ENCODE measurements at regions not wholly inside any gene's neighbourhood (a gene's known extent, or its start where the extent isn't known, plus 50 kb on each side); places are given as distances from the start of the nearest gene placed in this dataset.

DNA sequence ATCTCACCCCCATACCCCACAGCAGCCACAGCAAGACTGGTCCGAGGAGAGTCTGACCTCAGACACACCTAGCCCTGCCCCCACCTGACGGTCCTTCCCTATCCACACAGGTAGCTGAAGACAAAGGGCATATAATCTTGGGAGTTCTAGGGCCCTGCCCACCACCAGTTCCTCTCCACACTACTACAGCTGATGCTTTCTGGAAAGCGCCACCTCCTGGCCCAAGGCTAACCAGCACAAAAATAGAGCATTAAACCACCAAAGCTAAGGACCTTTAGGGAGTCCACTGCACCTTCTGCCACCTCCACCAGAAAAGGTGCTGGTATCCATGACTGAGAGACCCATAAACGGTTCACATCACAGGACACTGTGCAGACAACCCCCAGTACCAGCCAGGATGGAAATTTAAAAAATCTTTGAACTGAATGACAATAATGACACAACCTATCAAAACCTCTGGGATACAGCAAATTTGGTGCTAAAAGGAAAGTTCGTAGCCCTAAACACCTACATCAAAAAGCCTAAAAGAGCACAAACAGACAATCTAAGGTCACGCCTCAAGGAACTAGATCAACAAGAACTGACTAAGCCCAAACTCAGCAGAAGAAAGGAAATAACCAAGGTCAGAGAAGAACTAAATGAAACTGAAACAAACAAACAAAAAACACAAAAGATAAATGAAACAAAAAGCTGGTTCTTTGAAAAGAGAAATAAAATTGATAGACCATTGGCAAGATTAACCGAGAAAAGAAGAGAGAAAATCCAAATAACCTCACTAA, 122.1 kb upstream of the TPRG1 start:
- no peak for DNase-seq (ENCODE audit: low spot score)
- Histone ChIP-seq H3K27ac (ENCODE audit: extremely low read length, insufficient read depth, low read length) (no peak overlapping the region), H3K9ac (ENCODE audit: insufficient read depth, low read depth, low read length) (no peak overlapping the region), H3K4me3 (replicated peaks in 1 of 3; ENCODE audit: insufficient read depth in 1 of 3, low read depth in 2 of 3, low read length in 3 of 3) (no peak overlapping the region), H4K20me1 (ENCODE audit: insufficient read depth, low read length) (no peaks in the 10 kb centered on the region), H3K4me2 (ENCODE audit: low read depth, low read length) (peak overlapping the region; percentile 36; the same call in 1 of the 2 replicates), H3K36me3 (replicated peaks in 1 of 2; ENCODE audit: control insufficient read depth in 1 of 2, insufficient read depth in 2 of 2, low read length in 2 of 2) (no peaks in the 10 kb centered on the region), H3K27me3 (ENCODE audit: control insufficient read depth in 1 of 2, insufficient read depth in 2 of 2, low read length in 2 of 2) (no peaks in the 10 kb centered on the region; a peak in 1 of 5 replicates), H2AFZ (ENCODE audit: low read length) (no peak overlapping the region), H3K9me3 (ENCODE audit: low read length) (no peaks in the 10 kb centered on the region), H3K4me1 (ENCODE audit: insufficient read depth, low read length) (peaks cover 13% of the 10 kb centered on the region; the same call in 1 of the 2 replicates), H3K79me2 (ENCODE audit: insufficient read depth, low read length) (no peaks in the 10 kb centered on the region)
- peak; percentile 38; the same call in 1 of the 3 replicates for ATAC-seq
- TF ChIP-seq ZBTB8A (CRISPR knock-in tag; IDR thresholded peaks at IDR 0.05; ENCODE audit: borderline replicate concordance, low read depth), result no peak
- TF ChIP-seq STAG1 (CRISPR knock-in tag; IDR thresholded peaks at IDR 0.05), result 0 out of 2 replicates have a peak, but pooled peaks have one; percentile 14
- TF ChIP-seq, protein P1, sequence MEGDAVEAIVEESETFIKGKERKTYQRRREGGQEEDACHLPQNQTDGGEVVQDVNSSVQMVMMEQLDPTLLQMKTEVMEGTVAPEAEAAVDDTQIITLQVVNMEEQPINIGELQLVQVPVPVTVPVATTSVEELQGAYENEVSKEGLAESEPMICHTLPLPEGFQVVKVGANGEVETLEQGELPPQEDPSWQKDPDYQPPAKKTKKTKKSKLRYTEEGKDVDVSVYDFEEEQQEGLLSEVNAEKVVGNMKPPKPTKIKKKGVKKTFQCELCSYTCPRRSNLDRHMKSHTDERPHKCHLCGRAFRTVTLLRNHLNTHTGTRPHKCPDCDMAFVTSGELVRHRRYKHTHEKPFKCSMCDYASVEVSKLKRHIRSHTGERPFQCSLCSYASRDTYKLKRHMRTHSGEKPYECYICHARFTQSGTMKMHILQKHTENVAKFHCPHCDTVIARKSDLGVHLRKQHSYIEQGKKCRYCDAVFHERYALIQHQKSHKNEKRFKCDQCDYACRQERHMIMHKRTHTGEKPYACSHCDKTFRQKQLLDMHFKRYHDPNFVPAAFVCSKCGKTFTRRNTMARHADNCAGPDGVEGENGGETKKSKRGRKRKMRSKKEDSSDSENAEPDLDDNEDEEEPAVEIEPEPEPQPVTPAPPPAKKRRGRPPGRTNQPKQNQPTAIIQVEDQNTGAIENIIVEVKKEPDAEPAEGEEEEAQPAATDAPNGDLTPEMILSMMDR (CRISPR knock-in tag; IDR thresholded peaks at IDR 0.05), result peak; percentile 44
- TF ChIP-seq, protein P2, sequence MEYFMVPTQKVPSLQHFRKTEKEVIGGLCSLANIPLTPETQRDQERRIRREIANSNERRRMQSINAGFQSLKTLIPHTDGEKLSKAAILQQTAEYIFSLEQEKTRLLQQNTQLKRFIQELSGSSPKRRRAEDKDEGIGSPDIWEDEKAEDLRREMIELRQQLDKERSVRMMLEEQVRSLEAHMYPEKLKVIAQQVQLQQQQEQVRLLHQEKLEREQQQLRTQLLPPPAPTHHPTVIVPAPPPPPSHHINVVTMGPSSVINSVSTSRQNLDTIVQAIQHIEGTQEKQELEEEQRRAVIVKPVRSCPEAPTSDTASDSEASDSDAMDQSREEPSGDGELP (IDR thresholded peaks at IDR 0.05; ENCODE audit: borderline replicate concordance, low read depth), result peak; percentile 55; the same call in 1 of the 2 replicates
- no peak for TF ChIP-seq ZNF670 (CRISPR knock-in tag; IDR thresholded peaks at IDR 0.05; ENCODE audit: borderline replicate concordance)
- TF ChIP-seq ZNF431 (CRISPR knock-in tag; IDR thresholded peaks at IDR 0.05; ENCODE audit: borderline replicate concordance, low read depth), result no peak
- no peak for TF ChIP-seq ZNF850 (CRISPR knock-in tag; conservative IDR thresholded peaks at IDR 0.05)
- ChIA-PET CTCF (ENCODE audit: low intra/inter-chr PET ratio, low total read pairs) (interaction anchor here (1.0 kb wide), 1 partner anchor 1311 kb away, joined by 3 read pairs; no protein-coding TSS in a partner anchor), POLR2A (no interaction called here)
- in situ Hi-C loops (cut with HindIII; ENCODE audit: extremely low pct_ligation_motif_present, low pct_unique_long_range_greater_than_20kb) (no loop called here), intact Hi-C loops (cut with micrococcal nuclease; ENCODE audit: unreplicated experiment) (loop anchor here (10.0 kb wide), 3 partner anchors 95 to 1305 kb away; partner anchors contain the start of gene BCL6)
- BruUV-seq (replicated peaks), result no TSS peak
- no peak for FAIRE-seq
- WGBS (ENCODE audit: low lambda C conversion rate), result 21% methylated on average over 7 of the region's 7 CpGs
